HG03066 (cell line): ENCODE measurements at regions not wholly inside any gene's neighbourhood (a gene's known extent, or its start where the extent isn't known, plus 50 kb on each side); places are given as distances from the start of the nearest gene placed in this dataset.
"Not testable (repeated sequence)": the region's sequence is repeated elsewhere in the genome, so short reads cannot be mapped to it uniquely, and the experiment has no call there.

Experiments used
- ATAC-seq: cut with Tn5 transposase; IDR thresholded peaks from one replicate; pipeline ENCODE4 v1.9.1; 2021; ENCODE audit warnings: low read depth; ENCODE audit not compliant: unreplicated experiment

DNA sequence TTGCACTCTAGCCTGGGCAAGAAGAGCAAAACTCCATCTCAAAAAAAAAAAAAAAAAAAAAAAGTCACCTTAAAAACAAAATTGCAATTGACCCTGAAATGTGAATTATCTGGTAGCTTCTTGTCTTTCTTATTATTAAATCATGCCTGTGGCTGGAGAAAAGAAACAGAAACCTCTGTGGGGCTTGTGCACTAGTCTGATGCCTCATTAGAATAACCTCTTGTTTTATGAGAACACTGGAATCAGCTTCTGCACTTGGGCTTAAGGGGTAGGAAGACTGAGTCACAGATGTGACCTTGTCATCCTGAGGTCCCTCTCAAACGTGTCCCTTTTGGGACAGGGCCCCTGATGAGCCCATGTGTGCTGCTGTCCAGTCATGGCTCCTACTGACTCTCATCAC is 237.9 kb downstream of the DACT1 start:
- ATAC-seq = no peak

- no peak for ATAC-seq
Measured at GRCh38 chr14:58876608-58877007, 238.8 kb downstream of the DACT1 start.

DNA sequence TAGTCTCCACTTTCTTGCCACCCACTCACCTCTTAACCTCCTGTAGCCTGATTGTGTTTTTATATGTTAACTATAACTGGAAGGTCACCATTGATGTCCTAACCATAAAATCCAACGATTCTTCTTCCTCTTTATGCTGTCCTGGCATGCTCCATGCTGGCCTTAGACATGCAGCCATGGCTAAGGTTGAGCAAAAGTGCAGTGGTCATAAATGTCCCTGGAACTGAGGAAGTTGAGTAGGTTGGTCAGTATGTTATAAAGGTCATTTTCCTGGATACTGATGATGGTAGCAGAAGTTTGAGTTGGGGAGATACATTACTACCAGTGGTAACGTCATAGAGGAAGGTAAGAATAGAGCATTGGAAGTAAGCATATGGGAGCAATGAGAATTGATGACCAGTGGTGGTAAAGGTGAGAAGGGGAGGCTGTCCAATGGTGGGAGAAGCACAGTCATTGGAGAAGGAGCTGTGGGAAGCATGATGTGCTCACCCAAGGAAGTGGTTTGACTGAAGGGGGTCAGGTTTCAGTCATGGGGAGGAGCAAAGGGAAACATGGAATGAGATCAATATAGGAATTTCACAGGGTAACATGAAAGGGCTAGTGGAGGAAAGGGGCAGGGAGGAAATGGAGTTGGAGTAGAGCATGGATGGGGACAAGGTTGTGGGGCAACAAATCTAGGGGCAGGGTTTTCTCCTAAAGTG is 240.8 kb downstream of the DACT1 start:
- ATAC-seq = no peak

DNA sequence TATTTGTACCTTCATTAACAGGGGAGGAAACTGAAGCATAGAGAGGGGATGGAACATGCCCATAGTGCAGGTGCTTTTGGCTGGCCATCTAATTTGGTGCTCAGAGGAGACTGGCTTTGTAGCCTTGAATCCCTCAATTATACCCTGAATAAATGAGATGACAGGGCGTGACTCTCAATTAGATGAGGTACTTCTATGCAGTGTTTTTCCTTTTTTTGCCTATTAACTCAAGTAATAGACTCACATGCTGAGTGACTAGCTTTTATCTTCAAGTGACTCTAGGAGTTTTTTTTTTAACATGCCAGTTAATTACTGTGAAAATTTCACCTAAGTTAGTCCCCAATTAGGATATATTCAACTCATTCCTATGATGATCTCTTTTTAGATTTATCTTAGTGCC is 243.7 kb downstream of the DACT1 start:
- no peak for ATAC-seq

GRCh38 chr14:58882577-58883018 is 244.8 kb downstream of the DACT1 start:
- no peak for ATAC-seq

DNA sequence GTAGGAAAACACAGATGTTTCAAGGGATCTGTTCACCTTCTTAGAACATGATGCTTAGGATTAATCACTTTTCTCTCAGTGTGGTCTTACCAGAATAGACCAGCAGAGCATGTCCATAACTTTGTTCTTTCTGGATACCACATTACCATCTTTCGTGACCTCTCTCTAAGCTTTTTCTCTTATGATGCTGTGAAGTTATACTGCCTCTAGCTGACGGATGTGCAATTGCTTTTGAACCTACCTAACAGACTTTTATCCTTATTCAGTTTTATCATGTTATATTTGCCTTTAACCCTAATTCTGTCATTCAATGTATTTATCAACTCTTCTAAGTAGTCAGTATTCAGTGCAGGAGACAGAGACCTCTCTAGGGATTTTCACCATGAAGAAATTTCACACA is 246.7 kb downstream of the DACT1 start:
- no peak for ATAC-seq

DNA sequence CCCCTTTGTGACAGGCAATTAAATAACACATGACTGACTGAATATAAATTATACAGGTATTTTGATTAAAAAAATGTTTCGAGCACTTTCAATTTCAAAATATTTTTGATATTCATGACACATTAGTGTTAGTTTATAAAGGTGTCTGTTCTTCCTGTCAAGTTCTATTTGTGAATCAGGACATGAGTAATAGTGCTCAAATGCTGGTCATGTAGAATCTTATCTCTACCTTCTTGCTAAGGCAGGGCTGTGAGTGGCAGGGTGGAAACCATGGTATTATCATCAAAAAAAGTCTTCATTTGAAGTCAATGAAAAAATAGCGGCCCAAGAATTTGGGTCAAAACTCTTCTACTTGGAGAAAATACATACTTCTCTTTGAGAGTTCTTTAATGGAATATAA is 250.2 kb downstream of the DACT1 start:
- no peak for ATAC-seq

DNA sequence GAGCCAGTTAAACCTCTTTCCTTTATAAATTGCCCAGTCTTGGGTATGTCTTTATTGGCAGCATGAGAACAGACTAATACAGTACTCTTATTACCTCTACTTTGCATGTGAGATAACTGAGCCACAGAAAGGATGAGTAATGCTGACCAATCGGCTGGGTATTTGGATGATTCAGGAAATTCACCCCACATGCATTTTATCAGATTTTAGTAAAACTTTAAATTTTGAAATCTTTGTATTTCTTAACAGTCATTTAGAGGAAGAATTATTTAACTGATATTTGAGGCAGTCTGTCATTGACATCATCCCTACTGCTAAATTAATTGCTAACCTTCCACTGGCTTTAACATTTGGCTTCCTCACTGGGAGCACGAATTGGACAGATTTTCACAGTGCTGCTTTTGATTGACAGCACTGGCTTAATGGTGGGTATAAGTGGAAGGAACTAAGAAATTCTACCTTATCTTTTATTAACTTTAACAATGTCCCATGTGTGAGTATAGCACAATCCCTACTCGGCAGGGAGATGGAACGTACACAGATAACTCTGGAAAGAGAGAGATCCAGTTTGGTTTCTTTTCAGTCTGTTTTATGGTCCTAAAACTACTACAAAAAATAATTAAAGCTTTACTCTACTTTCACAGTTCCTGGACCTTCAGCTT is 261.0 kb downstream of the DACT1 start:
- ATAC-seq = no peak

DNA sequence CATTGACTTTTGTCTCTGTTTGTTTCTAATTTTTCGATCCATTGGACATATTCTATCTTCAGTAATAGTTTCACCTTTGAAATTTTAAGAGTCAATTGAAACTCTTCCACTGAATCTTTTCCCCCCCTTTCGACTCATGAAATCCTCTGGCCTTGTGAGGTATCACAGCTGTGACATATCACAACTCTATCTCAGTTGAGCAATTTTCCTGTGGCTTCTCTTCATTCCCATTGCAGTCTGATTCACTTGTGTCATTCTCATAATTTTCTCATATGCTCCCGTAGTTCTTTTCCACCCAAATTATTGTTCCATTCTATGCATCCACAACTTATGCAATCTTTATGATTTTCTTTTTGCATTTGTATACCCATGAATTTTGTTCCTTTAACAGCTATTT is 261.6 kb downstream of the DACT1 start:
- ATAC-seq = no peak

- no peak for ATAC-seq
Measured at GRCh38 chr14:58901826-58902225, 264.1 kb downstream of the DACT1 start.

DNA sequence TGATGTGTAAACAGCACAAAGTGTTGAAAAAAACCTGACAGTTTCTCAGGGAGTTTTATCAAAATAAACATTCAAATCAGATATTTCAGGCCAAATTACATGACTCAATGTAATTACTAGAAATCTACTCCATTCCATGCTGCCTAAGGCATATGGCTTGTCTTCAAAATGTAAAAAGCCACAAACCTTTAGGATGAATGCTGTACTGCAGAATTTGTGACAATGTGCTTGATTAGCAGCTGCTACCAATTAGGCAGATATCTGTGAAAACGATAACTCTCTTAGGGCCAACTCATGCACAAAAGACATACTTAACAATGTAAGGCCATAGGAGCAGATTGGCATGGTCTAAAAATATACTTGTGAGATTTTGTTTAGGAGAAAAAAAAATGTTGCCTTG is 267.0 kb downstream of the DACT1 start:
- no peak for ATAC-seq

DNA sequence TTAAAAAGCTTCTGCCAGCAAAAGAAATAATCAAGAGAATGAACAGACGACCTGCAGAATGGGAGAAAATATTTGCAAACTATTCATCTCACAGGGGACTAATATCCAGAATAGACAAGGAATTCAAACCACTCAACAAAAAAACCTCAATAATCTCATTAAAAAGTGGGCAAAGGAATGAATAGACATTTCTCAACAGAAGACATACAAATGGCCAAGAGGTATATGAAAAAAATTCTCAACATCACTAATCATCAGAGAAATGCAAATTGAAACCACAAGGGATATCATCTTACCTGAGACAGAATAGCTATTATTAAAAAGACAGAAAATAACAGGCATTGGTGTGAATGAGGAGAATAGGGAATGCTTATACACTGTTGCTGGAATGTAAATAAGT is 270.0 kb downstream of the DACT1 start:
- no peak for ATAC-seq

DNA sequence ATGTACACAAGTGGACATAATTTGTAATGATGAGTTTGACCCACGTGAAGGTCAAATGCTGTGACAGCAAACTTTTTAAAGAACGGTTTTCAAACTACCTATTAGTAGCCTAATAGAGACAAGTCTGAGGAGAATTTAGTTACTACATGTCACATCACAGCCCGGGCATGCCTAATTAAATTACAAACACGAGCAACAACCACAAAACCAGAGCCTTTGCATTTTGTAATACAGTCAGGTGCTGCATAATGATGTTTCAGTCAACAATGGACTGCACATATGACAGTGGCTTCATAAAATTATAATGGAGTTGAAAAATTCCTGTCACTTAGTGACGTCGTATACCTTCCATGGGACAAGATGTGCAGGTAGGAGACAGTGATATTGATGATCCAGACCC is 274.5 kb downstream of the DACT1 start:
- ATAC-seq = no peak

GRCh38 chr14:58912799-58913432 is 275.2 kb downstream of the DACT1 start:
- ATAC-seq = no peak

- ATAC-seq = no peak
Measured at GRCh38 chr14:58914279-58914855, 274.1 kb upstream of the DAAM1 start.

DNA sequence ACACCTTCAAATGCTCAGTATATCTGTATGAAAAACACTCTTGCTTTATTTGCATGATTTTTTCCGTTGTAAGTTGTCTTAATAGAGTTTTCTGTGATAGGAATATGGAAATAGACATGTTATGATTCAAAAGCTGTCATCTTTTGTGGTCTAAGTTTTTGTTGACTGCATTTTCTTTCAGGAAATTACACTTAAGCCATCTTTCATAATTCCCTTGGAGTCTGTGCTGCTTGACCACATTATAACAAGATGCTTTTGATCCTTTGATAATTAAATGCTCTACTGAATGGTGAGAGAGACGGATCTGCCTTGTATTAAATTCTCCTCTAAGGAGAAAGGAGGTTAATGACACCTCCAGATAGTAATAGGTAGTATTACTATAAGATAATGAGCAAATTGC is 272.8 kb upstream of the DAAM1 start:
- ATAC-seq = no peak

DNA sequence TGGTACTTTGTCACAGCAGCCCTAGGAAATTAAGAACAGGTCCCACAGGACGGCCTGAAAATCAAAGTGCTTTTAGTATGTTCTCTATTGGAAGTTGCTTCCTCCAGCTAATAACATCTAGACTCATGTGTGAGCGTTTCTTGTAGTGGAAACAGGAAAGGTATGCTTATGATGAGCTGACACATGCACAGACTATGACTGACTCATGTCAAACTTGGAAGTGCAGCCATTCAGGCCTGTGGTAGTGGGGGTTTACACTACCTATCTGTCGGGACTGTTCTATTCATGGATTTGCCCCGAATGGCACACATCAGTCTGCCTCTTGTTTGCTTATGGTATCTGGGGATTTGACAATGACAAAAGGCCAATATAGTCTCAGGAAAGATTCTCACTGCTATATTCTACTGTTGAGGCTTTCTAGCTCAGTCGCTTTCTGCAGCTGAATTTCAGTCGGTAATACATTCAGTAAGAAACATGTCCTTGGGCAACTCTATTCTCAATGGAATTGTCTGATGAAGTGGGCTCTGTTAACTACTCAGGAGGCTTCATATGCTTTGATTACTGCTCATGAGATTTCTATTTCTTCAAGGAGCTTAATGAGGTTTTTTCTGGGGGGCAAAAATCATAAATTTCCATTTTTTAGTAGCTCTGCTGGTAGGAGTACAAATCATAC is 270.3 kb upstream of the DAAM1 start:
- no peak for ATAC-seq

GRCh38 chr14:58919217-58919616 is 269.2 kb upstream of the DAAM1 start:
- no peak for ATAC-seq

GRCh38 chr14:58920230-58920629 is 268.2 kb upstream of the DAAM1 start:
- ATAC-seq = no peak

DNA sequence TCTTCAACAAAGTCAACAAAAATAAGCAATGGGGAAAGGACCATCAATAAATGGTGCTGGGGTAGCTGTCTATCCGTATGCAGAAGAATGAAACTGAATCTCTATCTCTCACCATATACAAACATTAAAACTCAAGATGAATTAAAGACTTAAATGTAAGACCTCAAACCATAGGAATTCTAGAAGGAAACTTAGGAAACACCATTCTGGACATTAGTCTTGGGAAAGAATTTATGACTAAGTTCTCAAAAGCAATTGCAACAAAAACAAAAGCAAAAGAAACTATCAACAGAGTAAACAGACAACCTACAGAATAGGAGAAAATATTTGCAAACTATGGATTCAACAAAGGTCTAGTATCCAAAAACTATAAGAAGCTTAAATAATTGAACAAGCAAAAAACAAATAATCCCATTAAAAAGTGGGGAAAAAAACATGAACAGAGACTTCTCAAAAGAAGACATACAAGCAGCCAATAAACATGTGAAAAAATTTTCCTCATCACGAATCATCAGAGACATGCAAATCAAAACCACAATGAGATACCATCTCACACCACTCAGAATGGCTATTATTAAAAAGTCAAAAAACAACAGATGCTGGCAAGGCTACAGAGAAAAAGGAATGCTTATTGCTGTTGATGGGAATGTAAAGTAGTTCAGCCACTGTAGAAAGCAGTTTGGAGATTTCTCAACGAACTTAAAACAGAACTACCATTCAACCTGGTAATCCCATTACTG is 266.1 kb upstream of the DAAM1 start:
- ATAC-seq = not testable (repeated sequence)
